Thyroid gland (tissue), 4 donors: ENCODE measurements at regions not wholly inside any gene's neighbourhood (a gene's known extent, or its start where the extent isn't known, plus 50 kb on each side); places are given as distances from the start of the nearest gene placed in this dataset.

Experiments
- CTCF ChIP-seq, 6 experiments: fragments of 200-600 bp in 3 of 6; fragments of 450-650 bp in 3 of 6; sonication (generic) in 3 of 6; IDR thresholded peaks; one replicate each; pipeline ENCODE4 v1.5.1; 2016 to 2019; ENCODE audit warnings: antibody characterized with exemption in 6 of 6, mild to moderate bottlenecking in 2 of 6, inconsistent platforms in 1 of 6, moderate library complexity in 1 of 6
- POLR2A ChIP-seq, 2 donors: fragments of 450-650 bp; IDR thresholded peaks; one replicate each; pipeline ENCODE4 v1.6.1; 2017; ENCODE audit warnings: antibody characterized with exemption in 2 of 2, mild to moderate bottlenecking in 2 of 2, moderate library complexity in 1 of 2

GRCh38 chr11:100585728-100586127 lies 101.4 kb upstream of the ARHGAP42 start:
- TF ChIP-seq CTCF (IDR thresholded peaks at IDR 0.05) (no peak), POLR2A (IDR thresholded peaks at IDR 0.05) (no peak)
